ENCODE measurements at regions not wholly inside any gene's neighbourhood (a gene's known extent, or its start where the extent isn't known, plus 50 kb on each side); places are given as distances from the start of the nearest gene placed in this dataset.

DNA sequence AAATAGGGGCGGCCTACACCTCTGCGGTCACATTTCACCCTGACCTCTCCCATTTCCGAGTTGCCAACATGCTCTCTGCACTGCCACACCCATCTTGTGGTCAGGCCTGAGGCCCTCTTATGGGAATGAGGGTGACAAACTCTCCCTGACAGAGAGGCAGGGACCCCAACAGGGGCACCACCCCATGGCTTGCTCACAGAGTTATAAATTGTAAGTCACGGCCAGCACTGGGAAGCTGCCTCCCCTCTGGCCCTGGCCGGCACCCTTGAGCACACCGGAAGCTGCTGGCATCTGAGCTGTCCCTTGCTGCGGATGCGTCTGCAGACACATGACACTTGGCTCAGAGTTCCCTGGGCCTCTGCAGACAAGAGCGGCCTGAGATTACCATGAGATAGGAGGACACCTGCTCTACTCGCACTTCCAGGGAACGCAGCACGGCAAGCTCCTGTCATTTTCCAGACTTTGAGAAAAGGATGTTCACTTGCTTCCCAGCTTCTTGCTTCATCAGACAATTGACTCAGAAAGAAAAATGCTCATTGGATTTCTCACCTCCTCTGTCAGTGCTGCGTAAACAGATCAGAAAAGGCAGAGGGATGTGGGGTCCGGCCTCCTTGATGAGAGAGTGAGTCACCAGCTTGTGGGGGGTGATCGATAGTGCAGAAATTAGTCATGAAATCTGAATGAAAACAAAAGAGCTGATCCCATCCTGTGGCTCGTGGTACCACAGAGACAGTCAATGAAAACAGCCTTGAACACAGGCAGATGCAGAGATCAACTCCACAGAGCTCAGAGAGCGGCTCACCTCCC lies 269.8 kb downstream of the SYK start:
- Mint-ChIP-seq H3K27ac (peak overlapping the region; percentile 92), H3K4me3 (peak overlapping the region; percentile 35), H3K27me3 (no peaks in the 10 kb centered on the region), H3K9me3 (peaks cover 2% of the 10 kb centered on the region), H3K36me3 (ENCODE audit: low read depth) (no peaks in the 10 kb centered on the region), H3K4me1 (ENCODE audit: low read depth) (peaks cover 30% of the 10 kb centered on the region)
- peak; percentile 68 for DNase-seq

DNA sequence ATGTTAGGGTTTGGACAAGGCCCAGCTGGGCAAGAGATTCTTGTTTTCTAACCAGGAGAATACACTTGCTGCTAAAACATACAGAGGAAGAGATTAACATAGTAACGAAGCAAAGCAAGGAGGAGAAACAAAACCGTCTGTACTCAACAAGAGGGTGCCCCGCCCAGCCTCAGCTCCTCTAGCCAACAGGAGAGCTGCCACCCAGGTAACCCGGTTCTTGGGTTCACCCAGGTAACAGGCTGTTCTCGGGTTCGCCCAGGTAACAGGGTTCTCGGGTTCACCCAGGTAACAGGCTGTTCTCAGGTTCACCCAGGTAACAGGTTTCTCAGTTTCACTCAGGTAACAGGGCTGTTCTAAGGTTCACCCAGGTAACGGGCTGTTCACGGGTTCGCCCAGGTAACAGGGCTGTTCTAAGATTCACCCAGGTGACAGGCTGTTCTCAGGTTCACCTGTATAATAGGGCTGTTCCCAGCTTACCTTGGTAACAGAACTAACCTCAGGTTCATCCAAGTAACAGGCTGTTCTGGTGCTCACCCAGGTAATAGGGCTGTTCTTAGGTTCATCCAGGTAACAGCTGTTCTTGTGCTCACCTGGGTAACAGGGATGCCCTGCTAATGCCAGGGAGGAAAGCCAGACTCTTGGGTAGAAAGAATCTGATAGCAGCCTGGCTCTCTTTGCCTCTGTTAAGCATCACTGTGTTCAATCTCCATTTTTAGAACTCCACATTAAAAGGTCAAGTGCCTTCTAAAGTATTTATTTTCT lies 271.6 kb downstream of the SYK start:
- H3K9me3 Mint-ChIP-seq: peaks cover 2% of the 10 kb centered on the region
- H3K27me3 Mint-ChIP-seq: no peaks in the 10 kb centered on the region
- H3K4me1 Mint-ChIP-seq (ENCODE audit: low read depth): peaks cover 29% of the 10 kb centered on the region
- no peaks in the 10 kb centered on the region for H3K36me3 Mint-ChIP-seq (ENCODE audit: low read depth)
- H3K4me3 Mint-ChIP-seq: no peak overlapping the region
- H3K27ac Mint-ChIP-seq: no peak overlapping the region
- DNase-seq: no peak

DNA sequence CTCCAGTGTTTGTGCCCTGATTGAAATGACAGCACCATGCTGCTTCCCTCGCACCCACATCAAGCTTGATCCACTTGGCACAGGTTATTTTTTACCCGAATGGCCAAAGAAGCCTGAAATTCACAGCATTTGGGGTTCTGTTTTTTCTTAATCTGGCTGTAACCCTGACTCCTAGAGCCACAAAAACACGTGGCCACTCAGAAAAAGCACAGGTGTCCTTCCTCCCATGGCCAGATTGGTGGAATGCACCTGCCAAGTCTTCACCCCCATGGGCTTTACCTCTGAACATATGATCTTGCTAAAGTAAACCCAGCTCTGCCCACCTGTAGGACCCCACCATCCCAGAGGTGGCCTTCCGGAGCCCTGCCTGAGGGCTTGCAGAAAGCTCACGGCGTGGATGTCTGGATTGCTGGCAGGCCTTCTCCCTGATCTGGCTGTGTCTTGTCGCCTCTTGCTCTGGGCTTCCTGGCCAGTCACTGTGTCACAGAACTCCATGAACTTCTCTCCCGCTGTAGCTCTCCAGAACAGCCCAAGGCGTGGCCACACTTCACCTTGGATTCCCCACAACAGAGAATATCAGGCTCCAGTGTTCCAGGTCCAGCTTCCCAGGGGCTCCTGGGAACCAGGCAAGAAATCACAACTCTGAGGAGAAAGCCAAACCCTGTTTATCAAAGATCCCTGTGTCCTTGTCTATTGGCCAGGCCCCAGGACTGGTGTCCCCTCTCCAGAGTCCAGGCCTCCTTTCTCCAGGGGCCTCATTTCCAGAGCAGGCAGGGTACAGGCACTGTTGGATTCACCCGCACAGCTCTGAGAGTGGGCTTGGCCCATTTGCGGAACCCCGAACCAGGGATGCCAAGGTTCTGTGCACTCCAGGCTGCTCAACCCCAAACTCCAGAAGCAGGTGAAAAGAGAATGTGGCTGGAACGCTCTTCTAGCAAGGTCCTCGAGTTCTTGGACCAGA lies 272.5 kb downstream of the SYK start:
- Mint-ChIP-seq H3K9me3 (peaks cover 2% of the 10 kb centered on the region), H3K27ac (no peak overlapping the region), H3K4me3 (no peak overlapping the region), H3K36me3 (ENCODE audit: low read depth) (no peaks in the 10 kb centered on the region), H3K27me3 (no peaks in the 10 kb centered on the region), H3K4me1 (ENCODE audit: low read depth) (peaks cover 28% of the 10 kb centered on the region)
- DNase-seq: no peak

DNA sequence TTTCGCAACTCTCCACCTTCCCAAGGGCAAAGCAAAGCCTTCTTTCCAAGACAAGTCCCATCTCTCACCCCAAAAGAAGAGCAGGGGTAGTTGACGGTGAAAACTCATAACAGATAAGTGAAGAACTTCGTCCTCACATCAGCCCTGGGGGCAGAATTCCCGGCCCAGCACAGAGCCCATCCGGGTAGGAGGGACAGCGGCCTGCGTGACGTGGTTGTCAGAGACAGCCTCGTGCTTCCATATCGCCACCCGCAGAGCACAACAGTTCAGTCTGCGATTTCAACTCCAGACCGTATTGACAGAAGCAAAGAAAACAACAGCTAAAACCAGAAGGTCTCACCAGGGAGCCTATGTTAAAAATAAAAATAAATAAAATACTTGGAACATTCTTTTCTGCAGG lies 273.2 kb downstream of the SYK start:
- Mint-ChIP-seq H3K36me3 (ENCODE audit: low read depth) (no peaks in the 10 kb centered on the region), H3K9me3 (no peaks in the 10 kb centered on the region), H3K27ac (no peak overlapping the region), H3K4me1 (ENCODE audit: low read depth) (peaks cover 25% of the 10 kb centered on the region), H3K4me3 (no peak overlapping the region), H3K27me3 (no peaks in the 10 kb centered on the region)
- DNase-seq: no peak

DNA sequence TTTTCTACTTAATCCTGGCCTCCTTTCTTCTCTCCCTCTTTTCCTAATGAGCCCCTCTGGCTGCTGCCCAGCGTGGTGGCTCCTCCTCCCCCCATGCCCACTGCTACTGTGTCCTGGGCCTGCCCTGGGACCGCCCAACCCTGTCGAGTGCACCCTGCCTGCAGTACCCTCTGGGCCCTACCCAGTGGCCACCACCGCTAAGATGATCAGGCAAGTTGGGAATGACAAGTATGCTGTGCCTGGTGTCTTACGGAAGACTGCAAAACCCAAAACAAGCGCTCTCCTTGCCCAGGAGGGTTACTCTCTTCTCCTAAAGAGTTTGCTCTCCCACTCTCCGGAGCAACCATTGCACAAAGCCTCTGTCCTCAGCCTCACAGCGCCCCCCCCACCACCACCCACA lies 273.7 kb downstream of the SYK start:
- Mint-ChIP-seq H3K9me3 (no peaks in the 10 kb centered on the region), H3K27me3 (no peaks in the 10 kb centered on the region), H3K36me3 (ENCODE audit: low read depth) (no peaks in the 10 kb centered on the region), H3K4me1 (ENCODE audit: low read depth) (peaks cover 23% of the 10 kb centered on the region), H3K27ac (no peak overlapping the region), H3K4me3 (no peak overlapping the region)
- DNase-seq: no peak

DNA sequence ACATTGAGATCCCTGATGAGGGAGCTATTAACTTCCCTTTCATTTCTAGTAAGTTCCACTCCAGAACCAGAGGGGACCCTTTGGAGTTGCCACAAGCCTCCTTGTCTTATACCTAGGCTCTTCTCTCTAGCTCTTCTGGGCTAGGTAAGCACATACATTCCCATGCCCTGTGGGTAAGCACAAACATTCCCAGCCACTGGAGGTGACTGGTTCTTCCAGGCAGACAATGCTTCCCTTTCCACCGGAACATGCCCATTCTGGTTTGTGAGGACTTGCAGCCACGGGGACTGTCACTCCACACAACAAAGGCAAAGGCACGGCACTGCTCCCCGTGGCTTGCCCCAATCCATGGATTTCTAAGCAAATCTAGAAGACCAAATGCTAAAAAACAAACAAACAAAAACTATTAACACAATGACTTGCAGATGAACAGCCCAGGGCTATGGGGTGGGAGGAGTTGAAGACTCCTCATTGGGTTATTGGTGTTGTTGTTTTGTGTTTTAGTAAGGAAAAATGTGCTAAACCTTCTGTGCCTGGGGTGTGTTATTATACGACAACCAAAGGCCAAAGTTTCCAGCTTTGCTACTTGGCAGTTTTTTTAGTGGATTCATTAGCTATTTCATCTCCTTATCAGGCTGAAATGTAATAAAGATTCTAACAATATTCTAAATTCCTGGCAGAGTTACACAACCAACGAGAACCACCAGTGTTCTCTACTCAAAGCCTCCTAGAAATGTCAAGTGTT lies 276.2 kb downstream of the SYK start:
- no peak overlapping the region for H3K27ac Mint-ChIP-seq
- peaks cover 4% of the 10 kb centered on the region for H3K4me1 Mint-ChIP-seq (ENCODE audit: low read depth)
- H3K27me3 Mint-ChIP-seq: peaks cover 2% of the 10 kb centered on the region
- H3K4me3 Mint-ChIP-seq: no peak overlapping the region
- DNase-seq: no peak
- H3K9me3 Mint-ChIP-seq: no peaks in the 10 kb centered on the region
- H3K36me3 Mint-ChIP-seq (ENCODE audit: low read depth): no peaks in the 10 kb centered on the region

DNA sequence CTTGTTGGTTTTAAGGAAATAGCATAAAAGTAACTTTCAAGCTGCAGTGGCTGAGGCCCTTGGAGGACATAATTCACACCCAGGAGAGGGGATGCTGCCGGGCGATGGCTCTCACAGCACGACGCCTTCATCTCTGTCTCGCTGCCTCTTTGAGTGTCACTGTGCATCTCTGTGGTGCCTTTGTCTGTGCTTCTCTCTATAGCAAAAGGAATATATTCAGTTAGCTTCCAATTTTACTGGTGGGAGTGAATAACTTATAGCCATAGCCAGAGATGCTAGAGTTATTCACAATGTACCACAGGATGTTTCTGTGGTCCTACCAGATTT lies 276.7 kb downstream of the SYK start:
- no peaks in the 10 kb centered on the region for H3K36me3 Mint-ChIP-seq (ENCODE audit: low read depth)
- H3K9me3 Mint-ChIP-seq: no peaks in the 10 kb centered on the region
- H3K27ac Mint-ChIP-seq: no peak overlapping the region
- H3K27me3 Mint-ChIP-seq: peaks cover 3% of the 10 kb centered on the region
- no peak for DNase-seq
- H3K4me1 Mint-ChIP-seq (ENCODE audit: low read depth): peaks cover 2% of the 10 kb centered on the region
- no peak overlapping the region for H3K4me3 Mint-ChIP-seq

DNA sequence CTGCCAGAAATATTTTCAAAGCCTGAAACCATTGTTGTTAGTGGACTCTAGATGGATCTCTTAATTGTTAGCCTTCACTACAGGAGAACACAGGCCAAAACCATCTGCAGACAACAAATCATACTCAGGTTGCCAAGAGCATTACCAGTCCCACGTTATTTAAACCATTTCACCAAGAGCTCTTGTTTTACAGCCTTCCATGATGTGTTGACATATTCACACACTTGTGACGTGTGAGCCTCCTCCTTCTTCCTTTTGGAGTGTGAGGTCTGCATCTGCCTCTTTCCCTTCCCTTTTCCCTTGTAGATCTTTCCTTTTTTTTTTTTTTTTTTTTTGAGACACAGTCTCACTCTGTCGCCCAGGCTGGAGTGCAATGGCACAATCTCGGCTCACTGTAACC lies 279.0 kb downstream of the AUH start:
- no peaks in the 10 kb centered on the region for H3K9me3 Mint-ChIP-seq
- H3K36me3 Mint-ChIP-seq (ENCODE audit: low read depth): no peaks in the 10 kb centered on the region
- peaks cover 25% of the 10 kb centered on the region for H3K4me1 Mint-ChIP-seq (ENCODE audit: low read depth)
- H3K27ac Mint-ChIP-seq: no peak overlapping the region
- DNase-seq: no peak
- peaks cover 3% of the 10 kb centered on the region for H3K27me3 Mint-ChIP-seq
- no peak overlapping the region for H3K4me3 Mint-ChIP-seq

DNA sequence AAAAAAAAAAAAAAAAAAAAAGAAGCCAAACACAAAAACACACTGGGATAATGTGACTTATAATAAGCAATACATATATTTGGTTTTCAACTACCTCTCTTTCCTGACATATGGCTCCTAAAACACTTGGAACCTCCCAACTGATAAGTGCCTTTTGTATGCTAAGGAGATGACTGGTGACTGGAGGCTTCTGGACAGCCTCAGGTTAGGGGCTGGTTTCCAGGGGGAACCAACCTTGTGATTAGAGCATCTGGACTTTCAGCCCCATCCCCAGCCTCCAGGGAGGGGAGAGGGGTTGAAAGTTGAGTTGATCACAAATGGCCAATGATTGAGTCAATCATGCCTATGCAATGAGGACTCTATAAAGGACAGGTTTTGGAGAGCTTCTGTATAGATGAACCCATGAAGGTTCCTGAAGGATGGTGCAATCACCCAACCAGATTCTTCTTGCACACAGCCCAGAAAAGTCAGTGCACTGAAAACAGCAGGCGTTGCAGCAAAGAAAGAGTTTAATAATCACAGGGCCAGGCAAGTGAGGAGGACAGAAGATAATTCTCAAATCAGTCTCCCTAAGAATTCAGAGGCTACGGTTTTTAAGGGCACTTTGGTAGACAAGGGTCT lies 276.7 kb downstream of the AUH start:
- H3K4me3 Mint-ChIP-seq: no peak overlapping the region

DNA sequence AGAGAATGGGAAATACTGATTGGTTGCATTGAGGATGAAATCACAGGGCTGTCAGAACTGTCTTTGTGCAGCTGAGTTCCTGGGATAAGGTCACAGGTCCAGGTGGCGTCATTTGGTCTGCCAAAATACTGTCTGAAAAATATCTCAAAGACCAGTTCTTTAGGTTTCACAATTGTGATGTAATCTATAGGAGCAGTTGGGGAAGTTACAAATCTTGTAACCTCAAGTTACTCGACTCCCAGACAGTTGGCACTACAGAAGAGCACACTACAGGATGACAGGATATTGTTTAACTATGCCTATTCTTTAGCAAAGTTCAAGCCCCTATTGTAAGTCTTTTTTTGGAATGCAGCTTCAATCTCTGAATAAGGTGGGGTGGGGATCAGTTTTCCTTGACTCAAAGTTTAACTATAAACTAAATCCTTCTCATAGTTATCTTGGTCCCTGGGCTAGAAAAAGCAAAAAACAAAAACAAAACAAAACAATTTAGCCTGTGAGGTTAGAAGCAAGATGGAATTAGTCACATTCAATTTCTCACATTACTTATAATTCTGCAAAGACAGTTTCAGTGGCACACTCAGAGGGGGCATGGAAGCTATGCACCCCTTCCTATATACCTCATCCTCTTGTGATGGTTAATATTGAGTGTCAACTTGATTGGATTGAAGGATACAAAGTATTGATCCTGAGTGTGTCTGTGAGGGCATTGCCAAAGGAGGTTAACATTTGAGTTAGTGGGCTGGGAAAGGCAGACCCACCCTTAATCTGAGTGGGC lies 276.0 kb downstream of the AUH start:
- Mint-ChIP-seq H3K36me3 (ENCODE audit: low read depth) (no peaks in the 10 kb centered on the region), H3K4me1 (ENCODE audit: low read depth) (peaks cover 40% of the 10 kb centered on the region), H3K4me3 (no peak overlapping the region), H3K27ac (no peak overlapping the region), H3K9me3 (no peaks in the 10 kb centered on the region), H3K27me3 (peaks cover 3% of the 10 kb centered on the region)
- DNase-seq: no peak

More for the DNA sequence above, 276.7 kb downstream of the AUH start:
- DNase-seq: no peak
- Mint-ChIP-seq H3K27ac (peak overlapping the region; percentile 24), H3K36me3 (ENCODE audit: low read depth) (no peaks in the 10 kb centered on the region), H3K9me3 (no peaks in the 10 kb centered on the region), H3K27me3 (peaks cover 3% of the 10 kb centered on the region), H3K4me1 (ENCODE audit: low read depth) (peaks cover 38% of the 10 kb centered on the region)

DNA sequence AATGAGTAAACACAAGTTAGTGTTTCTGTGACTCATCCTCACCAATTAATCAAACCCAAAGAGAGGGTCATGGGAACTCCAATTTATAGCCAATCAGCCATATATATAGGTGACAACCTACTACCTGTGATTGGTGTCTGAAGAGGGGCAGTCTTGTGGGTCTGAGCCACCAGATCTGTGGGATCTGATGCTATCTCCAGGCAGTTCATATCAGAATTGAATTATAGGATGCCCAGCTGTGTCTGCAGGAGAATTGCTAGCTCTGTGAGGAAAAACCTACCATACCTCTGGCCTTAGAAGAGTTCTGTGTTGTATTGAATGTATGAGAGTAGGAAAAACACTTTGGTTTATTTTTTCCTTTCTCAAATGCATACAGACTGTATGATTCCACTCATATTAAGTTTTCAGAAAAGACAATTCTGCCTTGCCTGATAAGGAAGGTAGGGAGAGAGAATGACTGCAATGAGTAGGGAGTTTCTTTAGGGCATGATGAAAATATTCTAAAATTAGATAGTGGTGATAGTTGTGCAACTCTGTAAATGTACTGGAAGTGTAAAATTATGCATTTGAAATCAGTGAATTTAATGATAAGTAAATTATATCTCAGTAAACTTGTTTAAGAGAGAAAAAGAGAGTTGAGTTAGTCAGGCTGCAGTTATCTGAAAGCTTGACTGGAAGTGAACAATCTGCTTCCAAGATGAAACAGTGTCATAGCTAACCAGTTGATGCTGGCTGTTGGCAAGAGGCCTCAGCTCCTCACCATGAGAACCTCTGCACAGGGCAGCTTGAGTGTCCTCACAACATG lies 274.9 kb downstream of the AUH start:
- Mint-ChIP-seq H3K27ac (no peak overlapping the region), H3K4me1 (ENCODE audit: low read depth) (peaks cover 40% of the 10 kb centered on the region), H3K36me3 (ENCODE audit: low read depth) (no peaks in the 10 kb centered on the region)

DNA sequence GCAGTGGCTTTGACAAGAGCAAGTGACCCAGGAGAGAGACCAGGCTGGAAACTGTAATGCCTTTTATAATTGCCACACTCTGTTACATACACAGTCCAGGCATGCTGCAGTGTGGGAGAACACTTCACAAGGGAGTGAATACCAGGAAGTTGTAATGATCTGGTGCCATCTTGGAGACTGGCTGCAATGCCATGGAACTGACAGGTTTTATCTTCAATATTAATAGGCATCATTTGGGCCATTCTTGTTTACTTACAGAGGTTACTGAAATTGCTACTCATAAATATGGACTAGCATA lies 274.3 kb downstream of the AUH start:
- no peak overlapping the region for H3K4me3 Mint-ChIP-seq
- DNase-seq: no peak
- peaks cover 3% of the 10 kb centered on the region for H3K27me3 Mint-ChIP-seq
- H3K4me1 Mint-ChIP-seq (ENCODE audit: low read depth): peaks cover 40% of the 10 kb centered on the region
- H3K27ac Mint-ChIP-seq: no peak overlapping the region
- no peaks in the 10 kb centered on the region for H3K36me3 Mint-ChIP-seq (ENCODE audit: low read depth)
- no peaks in the 10 kb centered on the region for H3K9me3 Mint-ChIP-seq

More for the DNA sequence above, 274.9 kb downstream of the AUH start:
- H3K4me3 Mint-ChIP-seq: no peak overlapping the region
- peaks cover 3% of the 10 kb centered on the region for H3K27me3 Mint-ChIP-seq
- DNase-seq: no peak
- H3K9me3 Mint-ChIP-seq: no peaks in the 10 kb centered on the region
